ENCODE measurements at regions not wholly inside any gene's neighbourhood (a gene's known extent, or its start where the extent isn't known, plus 50 kb on each side); places are given as distances from the start of the nearest gene placed in this dataset.
"Not testable (repeated sequence)": the region's sequence is repeated elsewhere in the genome, so short reads cannot be mapped to it uniquely, and the experiment has no call there.

DNA sequence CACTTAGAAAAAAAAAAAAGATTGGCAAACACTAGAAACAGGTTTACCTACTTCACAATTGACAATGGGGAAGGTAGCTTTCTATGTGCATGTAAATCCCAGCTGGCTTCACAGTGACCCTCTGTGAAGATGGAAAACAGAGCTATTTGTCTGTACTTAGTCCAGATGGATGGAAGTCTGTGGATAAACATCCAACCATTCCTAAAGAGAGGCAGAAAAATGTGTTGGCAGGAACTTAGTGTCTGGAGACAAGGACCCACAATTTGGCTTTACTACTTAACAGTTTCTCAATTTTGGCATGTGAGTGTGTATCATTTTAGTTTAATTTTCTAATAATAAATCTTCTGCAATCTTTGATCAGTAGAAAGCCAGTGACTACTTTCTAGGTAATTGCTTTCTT is 154.4 kb downstream of the RAD51AP2 start:
- CTCF ChIA-PET (ENCODE audit: partially characterized antibody), result no interaction called here
- no peaks in the 10 kb centered on the region for H3K36me3 ChIP-seq (ENCODE audit: insufficient read depth, low read length)
- H3K9me3 ChIP-seq (ENCODE audit: control insufficient read depth in 1 of 2, low read length in 2 of 2), result no peaks in the 10 kb centered on the region
- no peak overlapping the region for H3K27ac ChIP-seq (ENCODE audit: low read depth, low read length)
- H3K4me3 ChIP-seq (ENCODE audit: low read length in 2 of 2), result no peak overlapping the region
- Mint-ChIP-seq H3K9me3 (peaks cover 5 to 23% (median 14%) of the 10 kb centered on the region in 8 donors), H3K27ac (no peak overlapping the region), H3K27me3 (no peaks in the 10 kb centered on the region), H3K36me3 (no peaks in the 10 kb centered on the region), H3K4me1 (no peaks in the 10 kb centered on the region), H3K4me3 (no peak overlapping the region)
- POLR2A ChIA-PET (ENCODE audit: partially characterized antibody), result no interaction called here
- no peaks in the 10 kb centered on the region for H3K4me1 ChIP-seq (ENCODE audit: insufficient read depth, low read length)
- intact Hi-C loops (cut with micrococcal nuclease), result no loop called here
- H3K27me3 ChIP-seq (ENCODE audit: insufficient read depth, low read length), result no peaks in the 10 kb centered on the region
- DNase-seq, result no peak

DNA sequence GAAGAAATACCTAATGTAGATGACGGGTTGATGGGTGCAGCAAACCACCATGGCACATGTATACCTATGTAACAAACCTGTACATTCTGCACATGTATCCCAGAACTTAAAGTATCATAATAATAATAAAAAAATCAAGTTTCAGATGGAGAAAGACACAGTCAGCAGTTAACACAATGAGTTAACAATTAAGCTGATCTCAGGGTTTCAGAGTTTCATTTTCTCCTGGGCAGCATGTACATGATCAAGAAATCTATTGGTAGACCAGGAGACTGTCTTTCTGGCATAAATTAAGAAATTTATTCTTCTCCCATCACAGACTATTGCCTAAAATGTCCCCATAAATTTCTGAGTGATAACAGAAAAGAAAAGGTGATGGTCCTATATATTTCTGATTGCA is 155.3 kb downstream of the RAD51AP2 start:
- peaks cover 5 to 23% (median 12%) of the 10 kb centered on the region in 8 donors for H3K9me3 Mint-ChIP-seq
- H3K4me1 Mint-ChIP-seq, result no peaks in the 10 kb centered on the region
- Histone ChIP-seq H3K4me1 (ENCODE audit: insufficient read depth, low read length) (no peaks in the 10 kb centered on the region), H3K27ac (ENCODE audit: low read depth, low read length) (no peak overlapping the region), H3K36me3 (ENCODE audit: insufficient read depth, low read length) (no peaks in the 10 kb centered on the region), H3K9me3 (ENCODE audit: control insufficient read depth in 1 of 2, low read length in 2 of 2) (no peaks in the 10 kb centered on the region), H3K27me3 (ENCODE audit: insufficient read depth, low read length) (no peaks in the 10 kb centered on the region), H3K4me3 (ENCODE audit: low read length in 2 of 2) (no peak overlapping the region)
- no peaks in the 10 kb centered on the region for H3K36me3 Mint-ChIP-seq
- intact Hi-C loops (cut with micrococcal nuclease), result no loop called here
- ChIA-PET CTCF (ENCODE audit: partially characterized antibody) (no interaction called here), POLR2A (ENCODE audit: partially characterized antibody) (no interaction called here)
- no peak overlapping the region for H3K27ac Mint-ChIP-seq
- no peak overlapping the region for H3K4me3 Mint-ChIP-seq
- DNase-seq, result no peak
- no peaks in the 10 kb centered on the region for H3K27me3 Mint-ChIP-seq

DNA sequence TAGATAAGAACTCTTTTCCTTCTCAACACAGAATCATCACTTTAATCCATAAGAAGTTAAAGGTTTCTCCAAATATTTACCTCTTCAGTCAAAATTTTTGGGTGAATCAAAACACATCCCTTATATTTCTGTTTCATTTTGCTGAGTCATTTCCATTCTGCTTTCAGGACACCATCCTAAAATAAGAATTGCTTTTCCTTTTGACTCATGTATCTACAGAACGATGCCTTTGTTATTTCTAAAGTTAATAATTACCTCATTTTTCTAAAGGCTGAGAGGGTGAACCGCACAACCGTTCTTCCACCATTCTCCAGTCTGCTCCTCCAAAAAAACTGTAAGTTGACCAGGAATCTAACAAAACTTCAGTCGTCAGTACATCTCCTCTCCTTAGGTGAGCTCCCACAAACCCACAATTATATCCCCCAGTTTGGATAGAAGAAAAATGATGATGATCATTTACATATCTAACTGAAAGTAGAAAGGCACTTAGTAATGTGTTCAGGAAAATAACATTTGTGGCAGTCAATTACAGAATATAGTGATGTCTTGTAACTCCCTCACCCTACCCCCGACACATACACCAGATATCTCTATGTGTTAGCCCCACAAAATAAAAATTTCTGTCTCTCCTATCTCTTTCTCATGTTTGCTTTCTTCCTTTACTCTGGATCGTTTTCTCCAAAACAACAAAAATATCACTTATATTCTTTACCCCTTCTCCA is 162.5 kb downstream of the RAD51AP2 start:
- POLR2A ChIA-PET (ENCODE audit: partially characterized antibody), result no interaction called here
- intact Hi-C loops (cut with micrococcal nuclease), result no loop called here
- no peaks in the 10 kb centered on the region for H3K27me3 Mint-ChIP-seq
- H3K4me3 ChIP-seq (ENCODE audit: low read length in 2 of 2), result no peak overlapping the region
- H3K36me3 Mint-ChIP-seq, result no peaks in the 10 kb centered on the region
- H3K4me1 ChIP-seq (ENCODE audit: insufficient read depth, low read length), result no peaks in the 10 kb centered on the region
- H3K9me3 Mint-ChIP-seq, result peaks cover 0 to 11% (median 4%) of the 10 kb centered on the region in 8 donors
- CTCF ChIA-PET (ENCODE audit: partially characterized antibody), result no interaction called here
- H3K4me3 Mint-ChIP-seq, result no peak overlapping the region
- no peaks in the 10 kb centered on the region for H3K36me3 ChIP-seq (ENCODE audit: insufficient read depth, low read length)
- no peak for DNase-seq
- no peaks in the 10 kb centered on the region for H3K9me3 ChIP-seq (ENCODE audit: control insufficient read depth in 1 of 2, low read length in 2 of 2)
- no peaks in the 10 kb centered on the region for H3K27me3 ChIP-seq (ENCODE audit: insufficient read depth, low read length)
- no peak overlapping the region for H3K27ac Mint-ChIP-seq
- no peak overlapping the region for H3K27ac ChIP-seq (ENCODE audit: low read depth, low read length)
- H3K4me1 Mint-ChIP-seq, result no peaks in the 10 kb centered on the region

DNA sequence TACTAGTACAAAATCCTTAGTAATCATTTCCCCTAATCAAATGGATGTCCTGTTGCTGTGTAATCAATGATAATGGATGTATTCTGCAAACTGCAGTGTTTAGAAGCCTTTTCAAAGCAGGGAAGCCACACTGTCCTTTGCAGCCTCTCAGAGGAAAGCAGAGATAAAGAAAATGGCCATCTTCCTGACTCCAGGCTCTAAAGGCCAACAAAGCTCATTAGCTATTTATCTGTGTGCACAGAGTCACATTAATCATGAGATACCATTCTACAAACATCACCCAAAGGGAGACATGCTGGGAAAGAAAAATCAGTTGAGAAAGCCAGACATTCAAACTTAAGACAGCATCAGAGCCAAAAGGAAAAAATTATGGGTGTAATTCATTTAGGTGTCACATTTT is 165.0 kb downstream of the RAD51AP2 start:
- Mint-ChIP-seq H3K27me3 (no peaks in the 10 kb centered on the region), H3K4me3 (no peak overlapping the region), H3K4me1 (no peaks in the 10 kb centered on the region), H3K27ac (no peak overlapping the region), H3K36me3 (no peaks in the 10 kb centered on the region), H3K9me3 (peaks cover 0 to 10% (median 3%) of the 10 kb centered on the region in 8 donors)
- H3K36me3 ChIP-seq (ENCODE audit: insufficient read depth, low read length), result no peaks in the 10 kb centered on the region
- H3K4me3 ChIP-seq (ENCODE audit: low read length in 2 of 2), result no peak overlapping the region
- POLR2A ChIA-PET (ENCODE audit: partially characterized antibody), result no interaction called here
- H3K27ac ChIP-seq (ENCODE audit: low read depth, low read length), result no peak overlapping the region
- no peaks in the 10 kb centered on the region for H3K4me1 ChIP-seq (ENCODE audit: insufficient read depth, low read length)
- intact Hi-C loops (cut with micrococcal nuclease), result no loop called here
- no peaks in the 10 kb centered on the region for H3K27me3 ChIP-seq (ENCODE audit: insufficient read depth, low read length)
- no peak for DNase-seq
- H3K9me3 ChIP-seq (ENCODE audit: control insufficient read depth in 1 of 2, low read length in 2 of 2), result no peaks in the 10 kb centered on the region
- CTCF ChIA-PET (ENCODE audit: partially characterized antibody), result no interaction called here

- H3K27ac ChIP-seq (ENCODE audit: low read depth, low read length); H3K36me3 ChIP-seq (ENCODE audit: insufficient read depth, low read length); H3K9me3 ChIP-seq (ENCODE audit: control insufficient read depth in 1 of 2, low read length in 2 of 2); H3K27ac Mint-ChIP-seq; H3K4me1 Mint-ChIP-seq; H3K27me3 Mint-ChIP-seq; H3K27me3 ChIP-seq (ENCODE audit: insufficient read depth, low read length); H3K36me3 Mint-ChIP-seq; H3K4me3 ChIP-seq (ENCODE audit: low read length in 2 of 2); POLR2A ChIA-PET (ENCODE audit: partially characterized antibody); H3K4me1 ChIP-seq (ENCODE audit: insufficient read depth, low read length); CTCF ChIA-PET (ENCODE audit: partially characterized antibody); intact Hi-C loops (cut with micrococcal nuclease); H3K4me3 Mint-ChIP-seq; DNase-seq: not testable (repeated sequence)
- peaks cover 0 to 17% (median 4%) of the 10 kb centered on the region in 8 donors for H3K9me3 Mint-ChIP-seq
Observed at GRCh38 chr2:17342692-17343091, 175.5 kb downstream of the RAD51AP2 start.

GRCh38 chr2:17337507-17337906 is 180.7 kb downstream of the RAD51AP2 start:
- POLR2A ChIA-PET (ENCODE audit: partially characterized antibody), result no interaction called here

GRCh38 chr2:17336458-17336857 is 181.8 kb downstream of the RAD51AP2 start:
- no peaks in the 10 kb centered on the region for H3K9me3 ChIP-seq (ENCODE audit: control insufficient read depth in 1 of 2, low read length in 2 of 2)
- Mint-ChIP-seq H3K27ac (no peak overlapping the region), H3K4me1 (no peaks in the 10 kb centered on the region), H3K27me3 (no peaks in the 10 kb centered on the region), H3K4me3 (no peak overlapping the region), H3K36me3 (no peaks in the 10 kb centered on the region), H3K9me3 (peaks cover 0 to 8% (median under 1%) of the 10 kb centered on the region in 8 donors)
- no peaks in the 10 kb centered on the region for H3K36me3 ChIP-seq (ENCODE audit: insufficient read depth, low read length)
- H3K27ac ChIP-seq (ENCODE audit: low read depth, low read length), result no peak overlapping the region
- no peaks in the 10 kb centered on the region for H3K27me3 ChIP-seq (ENCODE audit: insufficient read depth, low read length)
- no peaks in the 10 kb centered on the region for H3K4me1 ChIP-seq (ENCODE audit: insufficient read depth, low read length)
- intact Hi-C loops (cut with micrococcal nuclease), result no loop called here
- DNase-seq, result no peak
- no peak overlapping the region for H3K4me3 ChIP-seq (ENCODE audit: low read length in 2 of 2)
- CTCF ChIA-PET (ENCODE audit: partially characterized antibody), result no interaction called here
- POLR2A ChIA-PET (ENCODE audit: partially characterized antibody), result no interaction called here

More at GRCh38 chr2:17337507-17337906, 180.7 kb downstream of the RAD51AP2 start:
- DNase-seq, result no peak
- Histone ChIP-seq H3K27me3 (ENCODE audit: insufficient read depth, low read length) (no peaks in the 10 kb centered on the region), H3K36me3 (ENCODE audit: insufficient read depth, low read length) (no peaks in the 10 kb centered on the region), H3K9me3 (ENCODE audit: control insufficient read depth in 1 of 2, low read length in 2 of 2) (no peaks in the 10 kb centered on the region), H3K27ac (ENCODE audit: low read depth, low read length) (no peak overlapping the region), H3K4me1 (ENCODE audit: insufficient read depth, low read length) (no peaks in the 10 kb centered on the region), H3K4me3 (ENCODE audit: low read length in 2 of 2) (no peak overlapping the region)
- no peaks in the 10 kb centered on the region for H3K4me1 Mint-ChIP-seq
- CTCF ChIA-PET (ENCODE audit: partially characterized antibody), result no interaction called here
- intact Hi-C loops (cut with micrococcal nuclease), result no loop called here
- H3K4me3 Mint-ChIP-seq, result no peak overlapping the region
- H3K27ac Mint-ChIP-seq, result no peak overlapping the region
- no peaks in the 10 kb centered on the region for H3K27me3 Mint-ChIP-seq
- H3K36me3 Mint-ChIP-seq, result no peaks in the 10 kb centered on the region
- H3K9me3 Mint-ChIP-seq, result peaks cover 0 to 11% (median 2%) of the 10 kb centered on the region in 8 donors

GRCh38 chr2:17334300-17334699 is 183.9 kb downstream of the RAD51AP2 start:
- H3K27me3 Mint-ChIP-seq, result no peaks in the 10 kb centered on the region
- no peaks in the 10 kb centered on the region for H3K36me3 Mint-ChIP-seq
- H3K4me3 Mint-ChIP-seq, result no peak overlapping the region
- POLR2A ChIA-PET (ENCODE audit: partially characterized antibody), result no interaction called here
- Histone ChIP-seq H3K27ac (ENCODE audit: low read depth, low read length) (no peak overlapping the region), H3K27me3 (ENCODE audit: insufficient read depth, low read length) (no peaks in the 10 kb centered on the region), H3K4me3 (ENCODE audit: low read length in 2 of 2) (no peak overlapping the region), H3K4me1 (ENCODE audit: insufficient read depth, low read length) (no peaks in the 10 kb centered on the region), H3K36me3 (ENCODE audit: insufficient read depth, low read length) (no peaks in the 10 kb centered on the region), H3K9me3 (ENCODE audit: control insufficient read depth in 1 of 2, low read length in 2 of 2) (no peaks in the 10 kb centered on the region)
- no peak overlapping the region for H3K27ac Mint-ChIP-seq
- peaks cover 0 to 8% (median under 1%) of the 10 kb centered on the region in 8 donors for H3K9me3 Mint-ChIP-seq
- H3K4me1 Mint-ChIP-seq, result no peaks in the 10 kb centered on the region
- CTCF ChIA-PET (ENCODE audit: partially characterized antibody), result no interaction called here
- intact Hi-C loops (cut with micrococcal nuclease), result no loop called here
- DNase-seq, result no peak
